ENCODE measurements at regions not wholly inside any gene's neighbourhood (a gene's known extent, or its start where the extent isn't known, plus 50 kb on each side); places are given as distances from the start of the nearest gene placed in this dataset.

DNA sequence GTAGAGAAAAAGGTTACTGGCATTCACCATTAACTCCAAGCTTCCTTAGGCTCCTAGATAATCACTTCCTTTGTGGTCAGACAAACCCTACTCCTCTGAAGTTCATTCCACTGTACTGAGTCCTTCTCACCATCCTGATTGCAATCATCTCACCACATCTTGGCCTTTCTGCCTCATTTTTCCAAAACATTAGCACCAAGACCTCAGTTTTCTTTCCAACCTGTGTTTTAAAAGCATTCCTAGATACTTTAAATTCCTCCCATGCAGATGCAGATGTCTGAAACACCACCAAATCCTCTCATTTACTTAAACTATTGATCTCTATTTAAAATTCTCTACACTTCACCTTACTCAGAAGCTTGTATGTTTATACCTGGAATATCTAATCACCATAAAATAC, 961.3 kb upstream of the CTNND2 start:
- TF ChIP-seq, protein P1, sequence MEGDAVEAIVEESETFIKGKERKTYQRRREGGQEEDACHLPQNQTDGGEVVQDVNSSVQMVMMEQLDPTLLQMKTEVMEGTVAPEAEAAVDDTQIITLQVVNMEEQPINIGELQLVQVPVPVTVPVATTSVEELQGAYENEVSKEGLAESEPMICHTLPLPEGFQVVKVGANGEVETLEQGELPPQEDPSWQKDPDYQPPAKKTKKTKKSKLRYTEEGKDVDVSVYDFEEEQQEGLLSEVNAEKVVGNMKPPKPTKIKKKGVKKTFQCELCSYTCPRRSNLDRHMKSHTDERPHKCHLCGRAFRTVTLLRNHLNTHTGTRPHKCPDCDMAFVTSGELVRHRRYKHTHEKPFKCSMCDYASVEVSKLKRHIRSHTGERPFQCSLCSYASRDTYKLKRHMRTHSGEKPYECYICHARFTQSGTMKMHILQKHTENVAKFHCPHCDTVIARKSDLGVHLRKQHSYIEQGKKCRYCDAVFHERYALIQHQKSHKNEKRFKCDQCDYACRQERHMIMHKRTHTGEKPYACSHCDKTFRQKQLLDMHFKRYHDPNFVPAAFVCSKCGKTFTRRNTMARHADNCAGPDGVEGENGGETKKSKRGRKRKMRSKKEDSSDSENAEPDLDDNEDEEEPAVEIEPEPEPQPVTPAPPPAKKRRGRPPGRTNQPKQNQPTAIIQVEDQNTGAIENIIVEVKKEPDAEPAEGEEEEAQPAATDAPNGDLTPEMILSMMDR (IDR thresholded peaks at IDR 0.05), result no peak
- TF ChIP-seq POLR2A (IDR thresholded peaks at IDR 0.05), result no peak
- TF ChIP-seq POLR2AphosphoS5 (IDR thresholded peaks at IDR 0.05), result no peak
